Epithelial cell of proximal tubule (primary cell): ENCODE measurements at regions not wholly inside any gene's neighbourhood (a gene's known extent, or its start where the extent isn't known, plus 50 kb on each side); places are given as distances from the start of the nearest gene placed in this dataset.

Source experiments
- DNase-seq: peaks from one replicate; pipeline ENCODE4 v3.0.0-alpha.2; 2011; ENCODE audit warnings: low read depth
- H3K4me3 ChIP-seq: 2 replicates; pipeline ENCODE4 v1.5.1; 2011; ENCODE audit warnings: low read depth, mild to moderate bottlenecking, low read length
- TF ChIP-seq, protein P1 (sequence below): conservative IDR thresholded peaks from 2 replicates; pipeline ENCODE4 v1.5.1; 2012; ENCODE audit warnings: low read depth, mild to moderate bottlenecking, low read length

- TF ChIP-seq, protein P1, sequence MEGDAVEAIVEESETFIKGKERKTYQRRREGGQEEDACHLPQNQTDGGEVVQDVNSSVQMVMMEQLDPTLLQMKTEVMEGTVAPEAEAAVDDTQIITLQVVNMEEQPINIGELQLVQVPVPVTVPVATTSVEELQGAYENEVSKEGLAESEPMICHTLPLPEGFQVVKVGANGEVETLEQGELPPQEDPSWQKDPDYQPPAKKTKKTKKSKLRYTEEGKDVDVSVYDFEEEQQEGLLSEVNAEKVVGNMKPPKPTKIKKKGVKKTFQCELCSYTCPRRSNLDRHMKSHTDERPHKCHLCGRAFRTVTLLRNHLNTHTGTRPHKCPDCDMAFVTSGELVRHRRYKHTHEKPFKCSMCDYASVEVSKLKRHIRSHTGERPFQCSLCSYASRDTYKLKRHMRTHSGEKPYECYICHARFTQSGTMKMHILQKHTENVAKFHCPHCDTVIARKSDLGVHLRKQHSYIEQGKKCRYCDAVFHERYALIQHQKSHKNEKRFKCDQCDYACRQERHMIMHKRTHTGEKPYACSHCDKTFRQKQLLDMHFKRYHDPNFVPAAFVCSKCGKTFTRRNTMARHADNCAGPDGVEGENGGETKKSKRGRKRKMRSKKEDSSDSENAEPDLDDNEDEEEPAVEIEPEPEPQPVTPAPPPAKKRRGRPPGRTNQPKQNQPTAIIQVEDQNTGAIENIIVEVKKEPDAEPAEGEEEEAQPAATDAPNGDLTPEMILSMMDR: no peak
- DNase-seq: no peak
- H3K4me3 ChIP-seq: no peak overlapping the region
Observed at GRCh38 chr6:105649192-105649591, 246.3 kb upstream of the PREP start.

GRCh38 chr6:105648276-105648675 lies 245.4 kb upstream of the PREP start:
- TF ChIP-seq, protein P1: no peak
- no peak overlapping the region for H3K4me3 ChIP-seq
- DNase-seq: no peak

- no peak for DNase-seq
- H3K4me3 ChIP-seq: no peak overlapping the region
- TF ChIP-seq, protein P1: no peak
Observed at GRCh38 chr6:105646391-105646867, 243.5 kb upstream of the PREP start.

DNA sequence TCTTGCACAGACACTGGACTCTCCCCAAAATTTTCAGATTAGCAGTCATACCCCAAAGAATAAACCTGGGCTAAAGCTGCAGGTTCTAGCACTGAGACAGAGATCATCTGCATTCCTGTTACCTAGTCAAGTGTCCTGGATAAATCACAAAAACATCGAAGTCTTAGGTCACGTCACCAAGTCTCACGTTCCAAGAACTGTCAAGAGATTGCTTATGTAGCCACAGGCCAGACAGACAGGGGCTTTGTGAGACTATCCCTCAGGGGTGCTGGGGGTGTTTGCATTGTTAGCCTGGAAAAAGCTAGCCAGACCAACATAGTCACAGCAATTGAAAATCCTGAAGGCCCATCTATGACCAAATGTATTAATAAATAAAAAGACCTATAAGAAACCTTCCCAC lies 243.1 kb upstream of the PREP start:
- no peak overlapping the region for H3K4me3 ChIP-seq
- TF ChIP-seq, protein P1: no peak
- no peak for DNase-seq

DNA sequence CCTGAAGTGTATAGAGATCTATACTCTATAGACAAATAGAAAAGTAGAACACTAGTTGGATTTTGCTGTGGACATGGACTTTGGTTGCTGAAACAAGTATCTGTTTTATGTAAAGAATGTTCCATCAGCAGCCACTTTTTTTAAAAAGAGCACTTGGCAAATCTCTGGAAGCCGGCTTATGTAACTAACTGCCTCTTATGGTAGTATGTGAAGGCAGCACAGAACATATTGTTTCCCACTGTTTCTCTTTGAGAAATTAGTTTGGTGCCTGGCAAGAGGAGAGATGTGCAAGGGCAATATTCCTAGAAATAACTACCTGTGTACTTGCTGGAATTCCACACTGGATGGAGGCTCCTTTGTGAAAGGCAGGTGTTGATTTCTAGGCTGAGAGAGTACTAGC lies 242.3 kb upstream of the PREP start:
- H3K4me3 ChIP-seq: no peak overlapping the region
- TF ChIP-seq, protein P1: no peak
- DNase-seq: no peak

DNA sequence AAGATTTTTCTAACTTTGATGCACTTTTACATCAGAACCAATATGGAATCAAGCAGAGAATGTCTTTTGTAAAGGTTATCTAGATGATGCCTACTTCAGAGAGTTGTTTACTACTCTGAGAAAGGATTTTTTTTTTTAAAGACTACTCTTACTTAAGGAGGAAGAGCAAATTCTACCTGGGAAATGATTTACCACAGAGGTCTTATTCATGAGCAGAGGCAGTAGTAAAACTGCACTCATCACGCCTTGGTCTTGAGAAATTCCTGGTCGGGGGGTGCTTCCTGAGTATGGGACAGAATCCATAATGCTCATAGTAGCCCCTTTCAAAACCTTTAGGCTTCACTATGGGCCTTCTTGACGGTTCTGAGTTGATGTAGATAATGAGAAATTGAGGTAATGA lies 241.8 kb upstream of the PREP start:
- TF ChIP-seq, protein P1: no peak
- no peak for DNase-seq
- H3K4me3 ChIP-seq: no peak overlapping the region

DNA sequence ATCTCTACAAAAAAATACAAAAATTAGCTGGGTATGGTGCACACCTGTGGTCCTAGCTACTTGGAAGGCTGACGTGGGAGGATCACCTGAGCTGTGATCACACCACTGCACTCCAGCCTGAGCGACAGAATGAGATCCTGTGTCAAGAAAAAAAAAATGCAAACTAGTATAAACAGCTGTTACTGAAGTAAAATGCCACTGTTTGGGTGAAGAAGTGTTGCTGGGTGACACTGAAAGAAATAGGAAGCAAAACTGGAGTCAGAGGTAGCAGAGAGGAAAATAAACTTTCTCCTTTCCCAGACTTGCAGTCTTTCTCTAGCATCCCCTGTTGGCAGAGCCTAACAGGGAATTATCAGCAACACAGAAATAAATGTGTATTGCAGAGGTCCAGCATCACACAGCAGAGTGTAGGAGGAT lies 241.2 kb upstream of the PREP start:
- TF ChIP-seq, protein P1: no peak
- no peak for DNase-seq
- H3K4me3 ChIP-seq: no peak overlapping the region
